HG03108 (cell line): ENCODE measurements at regions not wholly inside any gene's neighbourhood (a gene's known extent, or its start where the extent isn't known, plus 50 kb on each side); places are given as distances from the start of the nearest gene placed in this dataset.

ENCODE experiments used
- ATAC-seq: cut with Tn5 transposase; IDR thresholded peaks from one replicate; pipeline ENCODE4 v1.9.1; 2021; ENCODE audit warnings: moderate library complexity; ENCODE audit not compliant: unreplicated experiment

DNA sequence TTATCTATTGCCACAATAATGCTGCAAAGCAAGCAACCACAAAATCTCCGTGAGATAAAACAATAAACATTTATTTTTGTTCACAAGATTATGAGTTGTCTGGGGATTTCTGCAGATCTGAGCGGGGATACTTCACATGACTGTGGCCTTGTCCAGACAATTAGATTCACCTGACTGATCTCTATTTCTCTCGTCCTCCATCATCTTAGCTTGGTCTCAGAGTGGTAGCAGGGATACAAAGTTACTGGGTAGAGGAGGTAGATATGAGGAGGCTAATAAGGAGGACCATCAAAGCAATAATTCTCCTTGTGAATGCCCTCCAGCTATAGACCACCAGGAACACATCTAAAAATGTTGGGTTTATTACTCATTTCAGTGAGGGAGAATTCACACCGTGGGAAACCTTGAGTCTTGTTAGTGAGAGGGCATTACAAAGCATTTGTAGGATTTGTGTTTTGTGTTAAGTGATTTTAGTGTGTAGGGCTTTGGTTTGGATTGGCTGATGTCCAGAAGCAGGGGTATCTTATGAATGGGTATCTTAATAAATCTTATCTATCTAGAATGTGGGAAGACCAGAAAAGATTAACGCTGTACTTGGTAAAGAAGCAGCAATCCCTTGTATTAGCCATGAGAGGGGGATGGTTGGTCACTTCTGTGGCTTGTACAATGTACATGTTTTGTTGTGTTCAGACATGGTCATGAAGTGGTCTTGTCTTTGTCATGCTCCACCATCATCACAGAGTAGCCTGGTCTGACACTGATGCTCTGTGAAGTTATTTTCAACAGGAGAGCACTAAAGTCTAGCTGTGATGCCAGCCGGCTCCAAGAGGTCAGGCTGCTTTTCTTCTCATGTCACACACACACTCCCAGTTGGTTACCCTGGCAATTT lies 287.6 kb upstream of the STT3B start:
- ATAC-seq: no peak

DNA sequence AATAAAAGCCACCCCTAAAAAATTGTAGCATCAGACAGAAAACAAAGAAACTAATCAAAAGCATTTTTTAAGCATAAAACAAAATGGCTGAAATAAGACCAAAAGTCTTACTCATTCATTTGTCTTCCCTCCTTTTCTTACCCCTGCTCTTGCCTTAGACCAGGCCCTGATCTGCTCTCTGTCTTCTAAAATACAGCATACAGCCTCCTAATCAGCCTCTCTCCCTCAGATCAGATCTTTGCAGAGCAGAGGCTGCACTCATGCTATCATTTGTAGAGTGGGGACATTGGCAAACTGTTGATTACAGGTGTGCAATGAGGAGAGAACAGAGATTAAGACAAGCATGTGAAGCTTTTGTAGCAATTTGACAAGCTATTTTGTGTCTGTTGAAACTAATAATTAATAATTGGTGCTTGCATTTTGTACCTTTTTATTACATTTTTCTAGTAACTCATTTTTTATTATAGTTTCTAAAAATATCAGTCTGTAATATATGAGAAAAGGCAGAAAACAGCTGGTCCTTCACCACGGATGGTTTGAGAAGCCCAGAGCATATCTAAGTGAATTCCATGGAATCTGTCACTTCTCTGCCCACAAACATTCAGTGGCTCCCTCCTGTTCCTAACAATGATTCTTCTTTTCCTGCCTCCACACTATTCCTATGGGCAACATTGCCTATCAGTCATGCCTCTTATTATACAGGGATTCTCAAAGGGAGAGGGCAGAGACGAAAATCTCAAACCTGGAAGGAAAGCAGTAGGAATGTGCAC lies 286.2 kb upstream of the STT3B start:
- ATAC-seq: no peak

DNA sequence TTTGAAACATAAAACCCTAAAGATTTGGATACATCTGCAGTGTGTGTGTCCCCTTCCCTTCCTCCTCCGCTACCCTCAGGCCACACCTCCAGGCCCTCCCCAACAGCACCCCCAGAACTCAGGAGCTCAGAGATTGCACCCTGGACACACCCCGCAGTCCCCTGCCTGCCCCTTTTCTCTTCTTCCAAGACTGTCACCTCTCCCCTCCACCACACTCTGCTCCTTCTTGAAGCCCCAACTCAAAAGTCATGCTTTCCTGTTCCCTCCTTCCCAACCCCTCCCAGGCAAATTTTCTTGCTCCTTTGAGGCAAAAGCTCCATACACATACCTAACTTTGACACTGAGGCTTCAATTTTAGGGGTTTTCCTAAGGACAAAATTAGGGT lies 285.7 kb upstream of the STT3B start:
- ATAC-seq: no peak

DNA sequence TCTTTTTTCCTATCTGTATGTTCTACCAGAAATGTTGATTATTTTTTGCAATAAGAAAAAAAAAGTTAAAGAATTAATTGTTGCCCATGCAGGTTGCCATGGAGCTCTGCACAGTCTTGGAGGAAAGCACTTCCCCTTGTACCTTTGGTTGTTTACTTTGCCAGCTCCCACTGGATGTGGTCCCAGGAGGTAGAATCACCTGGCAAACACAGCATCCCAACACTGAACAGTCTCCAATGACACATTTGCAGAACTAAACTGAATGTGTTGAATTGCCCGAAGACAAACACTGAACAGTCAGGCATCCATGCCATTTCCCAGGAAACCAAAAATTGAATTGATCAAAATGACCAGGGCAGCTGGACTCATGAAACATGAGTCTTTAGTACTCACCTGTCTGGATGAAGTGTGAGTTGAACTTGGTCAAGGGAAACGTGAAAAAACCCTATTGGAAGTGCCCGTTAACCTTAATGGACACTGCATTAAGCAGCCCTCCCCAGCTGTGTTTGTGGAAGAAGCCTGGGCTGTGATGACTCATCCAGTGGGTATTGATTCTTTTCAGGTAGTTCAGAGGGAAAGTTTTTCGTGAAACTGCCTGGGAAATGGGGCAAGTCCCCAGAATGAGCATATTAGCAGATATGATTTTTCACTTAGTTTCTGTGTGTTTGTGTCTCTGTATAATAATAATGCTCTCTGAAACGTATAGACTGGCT lies 284.7 kb upstream of the STT3B start:
- peak; percentile 47 for ATAC-seq

DNA sequence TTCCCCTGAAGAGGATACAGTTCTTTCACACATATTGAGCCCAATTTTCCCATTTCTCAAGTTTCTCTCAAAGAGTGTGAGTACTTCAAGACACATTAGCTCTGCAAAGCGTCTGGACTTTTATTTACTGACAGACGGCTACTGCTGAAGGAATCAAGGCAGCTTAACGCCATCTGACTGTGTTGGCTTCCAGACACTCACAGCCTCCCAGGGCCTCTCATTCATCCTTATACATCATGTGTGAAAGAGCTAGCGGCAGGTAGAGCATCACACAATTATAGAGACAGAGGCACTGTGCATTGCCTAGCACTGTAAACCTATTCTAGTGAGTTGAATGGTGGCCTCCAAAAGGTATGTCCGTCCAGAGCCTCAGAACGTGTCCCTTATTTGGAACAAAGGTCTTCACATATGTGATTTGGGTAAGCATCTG lies 284.1 kb upstream of the STT3B start:
- ATAC-seq: no peak

DNA sequence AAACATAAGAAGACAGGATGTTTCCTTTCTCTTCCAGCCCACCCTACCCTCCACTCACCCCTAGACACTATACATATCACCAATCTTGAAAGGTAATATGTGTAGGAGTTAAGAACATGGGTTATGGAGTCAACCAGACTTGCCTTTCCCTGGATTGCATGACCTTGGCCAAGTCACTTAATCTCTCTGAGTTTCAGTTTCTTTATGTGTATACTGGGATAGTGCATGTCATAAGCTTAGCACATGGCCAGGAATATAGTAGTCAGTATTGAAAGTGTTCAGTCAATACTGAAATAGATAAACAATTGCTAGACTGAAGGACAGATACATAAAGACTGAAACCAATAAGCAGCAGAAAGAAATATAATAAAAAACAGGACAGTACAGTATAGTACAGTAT lies 283.2 kb upstream of the STT3B start:
- no peak for ATAC-seq

DNA sequence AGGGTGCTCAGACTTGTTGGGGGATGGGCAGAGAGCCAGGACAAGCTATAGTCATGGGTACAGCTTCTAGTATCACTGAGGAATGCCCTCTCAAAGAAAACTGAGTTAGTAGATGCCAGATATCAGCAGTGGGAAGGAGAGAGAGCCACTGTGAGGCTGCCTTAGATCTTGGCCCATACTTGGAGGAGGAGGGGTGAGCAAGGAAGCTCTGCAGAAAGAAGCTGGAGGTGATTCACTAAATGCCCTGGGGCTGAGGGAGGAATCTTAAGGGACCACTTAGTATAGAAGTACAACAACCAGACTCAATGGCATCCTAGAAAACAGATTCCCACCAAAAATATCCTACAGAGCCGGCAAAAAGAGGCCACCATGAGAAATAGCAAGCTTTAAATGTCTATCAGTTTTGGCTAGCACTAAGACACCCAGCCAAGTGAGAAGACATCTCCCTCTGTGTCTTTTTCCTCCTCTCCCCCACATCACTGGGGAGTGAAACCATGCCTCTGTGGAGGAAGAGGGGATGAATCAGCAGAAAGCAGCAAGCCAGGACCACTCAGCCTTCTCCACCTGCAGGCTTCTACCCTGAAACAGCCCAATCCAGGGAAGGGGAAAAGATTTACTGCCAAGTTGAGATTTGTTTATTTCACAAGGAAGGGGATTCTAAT lies 282.5 kb upstream of the STT3B start:
- no peak for ATAC-seq

DNA sequence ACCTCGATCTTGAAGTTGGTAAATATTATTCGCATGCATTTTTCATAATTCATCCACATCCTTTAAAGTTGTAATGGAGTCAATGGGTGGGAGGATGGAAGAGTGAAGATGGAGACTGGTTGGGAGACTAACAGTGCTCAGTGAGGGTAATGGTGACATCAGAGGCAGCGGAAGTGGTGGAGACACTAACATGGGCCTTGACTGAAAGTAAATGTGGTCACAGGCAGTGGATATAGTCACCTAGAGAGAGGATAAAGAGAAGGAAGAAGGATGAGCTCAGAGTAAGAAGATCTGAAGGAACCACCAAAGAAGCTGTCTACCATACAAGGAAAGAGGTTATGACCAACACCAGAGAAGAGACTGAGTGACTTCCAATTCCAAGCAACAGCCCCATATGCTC lies 281.6 kb upstream of the STT3B start:
- no peak for ATAC-seq

DNA sequence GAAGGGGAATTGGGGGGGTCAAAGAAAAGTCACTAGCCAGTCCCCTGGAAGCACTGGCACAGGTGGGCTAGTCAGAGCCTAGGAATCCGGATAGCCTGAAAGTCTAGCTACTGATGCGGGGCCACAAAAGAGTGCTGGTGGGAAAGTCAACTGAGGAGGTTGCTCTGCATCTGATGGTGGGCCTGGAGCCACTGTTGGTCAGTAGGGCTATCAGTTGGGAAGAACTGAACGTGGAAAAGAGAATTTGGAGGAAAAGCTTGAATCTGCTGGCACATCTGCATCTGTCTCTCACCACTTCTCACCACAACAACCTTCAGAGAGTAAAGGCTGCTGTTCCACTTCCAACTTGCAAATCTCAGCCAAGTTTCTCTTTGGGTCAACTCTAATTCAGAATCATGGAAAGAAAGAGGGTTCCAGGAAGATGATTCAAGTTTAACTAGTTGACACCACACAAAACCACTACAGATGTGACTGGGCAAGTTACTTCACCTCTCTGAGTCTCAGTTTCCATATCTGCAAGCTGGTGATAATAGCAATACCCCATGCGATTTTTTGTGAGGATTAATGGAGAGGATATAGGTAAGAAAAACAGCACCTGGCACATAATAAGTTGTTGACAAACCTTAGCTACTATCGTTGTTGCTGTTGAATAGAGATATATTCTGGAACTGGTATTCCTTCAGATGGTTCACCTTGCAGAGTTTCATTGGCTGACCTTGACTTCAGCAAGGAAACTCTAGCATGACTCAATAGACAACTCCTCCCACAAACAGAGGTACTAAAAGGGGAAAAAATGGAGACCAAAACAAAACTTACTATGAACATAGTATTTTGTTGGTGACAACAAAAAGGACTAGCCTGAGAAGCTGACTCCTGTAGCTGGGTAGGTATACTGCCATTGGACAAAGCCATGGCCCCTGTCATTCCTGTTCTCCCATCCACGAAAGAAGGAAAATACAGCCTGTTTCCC lies 280.2 kb upstream of the STT3B start:
- no peak for ATAC-seq

DNA sequence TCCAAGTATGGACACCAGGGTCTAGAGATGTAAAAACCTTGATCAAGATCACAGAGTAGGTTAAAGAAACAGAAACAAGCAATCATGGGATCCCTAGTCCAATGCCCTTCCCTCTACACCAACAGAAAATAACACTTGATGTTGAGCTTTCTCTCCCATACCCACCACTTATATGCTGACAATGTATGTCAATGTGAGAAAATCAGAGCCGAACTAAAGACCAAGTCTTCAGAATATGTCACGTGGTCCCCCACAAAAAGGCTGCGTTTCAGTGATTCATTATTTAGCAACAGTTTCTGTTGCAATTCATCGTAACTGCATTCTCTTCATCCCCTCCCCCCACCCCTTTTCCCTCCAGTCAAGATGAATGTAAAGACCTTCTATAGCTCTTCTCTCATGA lies 278.9 kb upstream of the STT3B start:
- ATAC-seq: no peak

DNA sequence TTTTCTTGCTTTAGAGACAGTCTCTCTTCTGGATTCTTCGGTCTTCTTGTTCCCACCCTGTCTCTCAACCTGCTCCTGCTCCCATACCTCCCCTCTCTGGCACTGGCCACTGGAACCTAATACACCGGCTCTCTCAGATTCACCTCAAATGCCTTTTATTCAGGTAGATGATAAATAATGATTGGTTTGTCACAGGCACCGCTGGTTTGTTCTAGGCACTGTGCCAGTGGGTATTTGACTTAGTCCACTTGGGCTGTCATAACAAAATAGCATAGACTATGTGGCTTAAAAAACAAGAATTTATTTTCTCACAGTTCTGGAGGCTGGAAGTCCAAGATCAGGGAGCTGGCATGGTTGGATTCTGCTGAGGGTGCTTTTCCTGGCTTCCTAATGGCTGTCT lies 278.2 kb upstream of the STT3B start:
- no peak for ATAC-seq

DNA sequence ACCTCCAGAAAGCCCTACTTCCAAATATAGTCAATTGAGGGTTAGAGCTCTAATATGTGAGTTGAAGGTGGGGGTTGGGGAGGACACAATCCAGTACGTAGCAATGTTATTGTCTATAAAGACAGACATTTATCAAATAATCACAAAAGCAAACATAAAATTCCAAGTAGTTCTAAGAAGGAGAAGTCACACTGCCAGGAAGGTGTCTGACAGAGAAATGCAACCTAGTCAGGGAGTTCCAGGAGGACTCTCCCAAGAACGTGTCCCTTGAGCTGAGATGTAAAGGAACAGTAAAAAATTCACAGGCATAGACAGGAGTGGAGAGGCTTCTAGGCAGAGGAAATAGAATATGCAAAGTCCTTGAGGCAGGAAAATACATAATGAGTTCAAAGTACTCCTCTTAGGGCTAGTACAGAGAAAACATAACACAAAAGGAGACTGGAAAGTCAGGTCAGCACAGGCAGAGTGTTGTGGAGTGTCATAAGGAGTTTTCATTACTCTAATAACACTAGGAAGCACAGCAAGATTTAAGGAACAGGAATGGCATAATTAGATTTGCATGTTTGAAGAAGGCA lies 277.6 kb upstream of the STT3B start:
- no peak for ATAC-seq

DNA sequence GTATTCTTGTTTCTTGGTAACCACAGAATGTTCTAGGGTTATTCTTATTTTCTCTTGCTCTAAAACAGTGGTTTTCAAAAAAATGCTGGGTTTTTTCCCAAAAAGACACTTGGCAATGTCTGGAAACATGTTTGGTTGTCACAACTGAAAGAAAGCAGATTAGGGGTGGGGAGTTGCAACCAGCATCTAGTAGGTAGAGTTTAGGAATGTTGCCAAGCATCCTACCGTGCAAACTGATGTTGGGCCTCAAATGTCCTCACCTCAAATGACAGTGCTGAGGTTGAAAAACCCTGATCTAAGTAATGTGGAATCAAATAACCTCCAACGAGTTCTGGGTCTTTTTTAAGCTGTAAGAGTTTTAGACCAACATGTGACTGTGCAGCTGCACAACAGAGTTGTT lies 270.5 kb upstream of the STT3B start:
- ATAC-seq: no peak

DNA sequence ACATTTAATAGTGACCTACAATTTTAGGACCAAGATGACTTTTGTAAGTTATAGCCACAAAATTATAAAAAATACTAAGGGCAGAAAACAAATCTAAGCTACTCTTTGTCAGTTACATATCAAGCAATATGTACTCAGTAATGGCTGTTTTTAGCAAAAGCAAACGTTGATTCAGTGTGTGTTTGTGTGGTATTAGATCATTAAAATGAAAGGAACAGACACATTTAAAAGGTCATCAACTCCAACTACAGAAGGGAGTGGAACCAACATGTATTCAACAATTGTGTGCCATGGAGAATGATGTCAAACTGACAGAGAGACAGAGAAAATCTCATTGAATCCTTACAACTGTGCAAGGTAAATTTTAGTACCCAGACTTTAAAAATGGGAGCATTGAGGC lies 268.8 kb upstream of the STT3B start:
- ATAC-seq: no peak

DNA sequence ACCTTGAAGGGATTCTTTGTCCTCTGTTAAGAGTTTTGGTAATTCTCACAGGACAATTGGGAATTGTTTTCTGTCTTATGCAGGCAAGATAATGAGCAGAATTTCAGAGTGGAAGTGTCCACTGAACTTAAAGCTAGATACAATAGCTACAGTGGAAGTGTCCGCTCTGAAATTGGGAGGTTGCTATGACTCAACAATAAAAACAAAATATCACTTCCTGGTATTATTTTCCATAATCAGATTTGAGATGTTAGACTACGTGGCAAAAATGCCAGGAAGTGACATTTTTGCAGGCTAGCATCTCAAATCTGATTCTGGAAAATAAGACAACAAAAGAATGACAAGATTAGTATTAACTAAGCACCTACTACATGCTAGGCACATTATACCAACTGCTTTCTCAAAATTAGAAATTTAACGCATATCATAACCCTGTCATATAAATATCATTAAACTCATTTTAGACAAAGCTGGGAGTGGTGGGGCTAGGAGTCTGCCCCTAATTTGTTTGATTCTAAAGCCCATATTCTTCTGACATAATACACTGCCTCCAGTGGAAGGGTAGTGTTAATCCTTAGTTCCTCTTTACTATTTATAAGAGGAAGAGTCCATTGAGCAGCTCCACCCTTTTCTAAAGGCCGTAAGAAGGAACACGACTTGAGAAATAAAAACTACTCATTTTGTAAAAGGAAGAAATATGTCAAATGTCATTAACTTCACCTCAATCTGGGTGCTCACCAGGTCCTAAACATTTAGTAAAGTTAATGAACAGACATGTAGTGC lies 266.9 kb upstream of the STT3B start:
- ATAC-seq: no peak

DNA sequence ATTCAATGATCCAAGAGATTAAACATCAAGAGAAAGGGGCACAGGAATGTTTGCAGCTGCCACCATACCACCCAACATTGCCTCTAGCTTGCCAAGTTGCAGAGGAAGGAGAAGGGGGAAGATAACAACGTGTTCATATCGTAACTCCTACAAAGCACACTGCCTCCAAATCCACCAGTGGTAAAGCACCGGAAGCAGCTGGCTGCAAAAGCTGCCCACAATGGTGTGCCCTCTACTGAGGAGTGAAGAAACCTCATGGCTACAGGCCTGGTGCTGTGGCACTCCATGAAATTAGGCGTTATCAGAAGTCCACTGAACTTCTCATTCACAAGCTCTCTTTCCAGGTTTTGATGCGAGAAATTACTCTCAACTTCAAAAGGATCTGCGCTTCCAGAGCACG lies 263.9 kb upstream of the STT3B start:
- no peak for ATAC-seq

DNA sequence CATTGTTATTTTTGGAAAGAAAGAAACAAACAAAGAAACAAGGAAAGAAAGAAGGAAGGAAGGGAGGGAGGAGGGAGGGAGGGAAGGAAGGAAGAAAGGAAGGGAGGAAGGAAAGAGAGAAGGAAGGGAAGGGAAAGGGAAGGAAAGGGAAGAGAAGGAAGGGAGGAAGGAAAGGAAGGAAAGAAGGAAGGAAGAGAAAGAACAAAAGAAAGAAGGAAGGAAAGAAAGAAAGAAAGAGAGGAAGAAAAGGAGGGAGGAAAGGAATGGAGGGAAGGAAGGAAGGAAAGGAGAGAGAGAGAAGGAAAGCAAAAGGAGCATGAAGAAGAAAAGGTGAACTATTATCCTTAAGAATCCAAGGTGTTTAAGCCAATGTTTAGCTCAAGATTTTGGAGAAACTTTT lies 262.7 kb upstream of the STT3B start:
- ATAC-seq: no peak

DNA sequence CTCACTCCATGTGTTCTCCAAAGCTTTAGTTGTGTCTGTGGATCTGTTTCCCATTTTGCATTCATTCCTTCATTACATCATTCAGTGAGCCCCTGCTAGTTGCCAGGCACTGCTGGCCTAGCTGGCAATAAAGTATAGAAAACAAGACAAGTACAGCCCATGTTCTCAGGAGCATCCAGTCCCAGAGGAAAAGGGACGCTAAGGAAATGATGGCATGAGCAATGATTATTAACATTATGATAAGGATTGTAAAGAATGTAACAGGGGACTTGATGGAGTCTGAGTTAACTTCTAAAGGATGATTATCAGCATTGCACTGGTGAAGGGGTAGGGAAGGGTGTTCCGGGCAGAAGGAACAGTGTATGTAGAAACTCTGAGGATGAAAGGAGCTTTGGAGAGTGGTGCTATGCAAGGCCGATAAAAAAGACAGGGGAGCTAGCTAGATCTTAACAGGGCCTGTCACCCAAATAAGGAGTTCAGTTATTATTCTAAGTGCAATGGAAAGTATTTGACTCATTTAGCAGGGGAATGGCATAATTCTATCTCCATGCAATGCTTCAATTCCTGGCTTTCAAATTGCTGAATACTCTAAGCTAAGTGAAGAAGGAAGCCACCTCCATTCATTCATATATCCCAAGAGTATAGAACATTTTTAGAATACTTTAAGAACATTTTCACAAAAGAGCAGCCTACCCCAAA lies 258.2 kb upstream of the STT3B start:
- ATAC-seq: no peak
